GM12892 (cell line): ENCODE measurements at regions not wholly inside any gene's neighbourhood (a gene's known extent, or its start where the extent isn't known, plus 50 kb on each side); places are given as distances from the start of the nearest gene placed in this dataset.

ENCODE experiments used
- POLR2A ChIP-seq: IDR thresholded peaks from 2 replicates; pipeline ENCODE4 v1.6.1; 2011; ENCODE audit warnings: low read depth, low read length, control low read depth
- POLR2AphosphoS5 ChIP-seq: IDR thresholded peaks from 2 replicates; pipeline ENCODE4 v1.6.1; 2011; ENCODE audit warnings: low read depth, low read length, control low read depth
- TAF1 ChIP-seq: IDR thresholded peaks from 2 replicates; pipeline ENCODE4 v1.6.1; 2011; ENCODE audit warnings: low read depth, mild to moderate bottlenecking, control low read depth, low read length, borderline replicate concordance

DNA sequence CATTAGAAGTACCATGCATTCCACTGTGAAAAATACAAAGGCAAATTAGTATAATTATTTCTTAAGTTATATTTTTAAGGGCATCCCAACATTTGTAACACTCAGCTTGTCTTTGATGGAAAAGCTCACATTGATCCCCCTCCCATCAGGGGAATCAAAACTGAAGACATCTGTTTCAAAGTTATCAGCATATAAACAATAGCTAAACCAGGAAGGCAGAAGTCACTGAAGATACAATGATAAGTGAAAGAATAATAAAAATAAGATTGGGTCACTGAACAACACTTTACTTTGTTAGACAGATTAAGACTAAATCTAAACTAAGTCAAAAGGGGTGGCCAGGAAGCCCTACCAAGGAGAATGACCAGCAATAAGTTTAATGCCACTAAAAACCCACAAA, 801.9 kb upstream of the ACO1 start:
- TF ChIP-seq POLR2A (no peak), POLR2AphosphoS5 (no peak), TAF1 (no peak)
